ENCODE measurements at regions not wholly inside any gene's neighbourhood (a gene's known extent, or its start where the extent isn't known, plus 50 kb on each side); places are given as distances from the start of the nearest gene placed in this dataset.

DNA sequence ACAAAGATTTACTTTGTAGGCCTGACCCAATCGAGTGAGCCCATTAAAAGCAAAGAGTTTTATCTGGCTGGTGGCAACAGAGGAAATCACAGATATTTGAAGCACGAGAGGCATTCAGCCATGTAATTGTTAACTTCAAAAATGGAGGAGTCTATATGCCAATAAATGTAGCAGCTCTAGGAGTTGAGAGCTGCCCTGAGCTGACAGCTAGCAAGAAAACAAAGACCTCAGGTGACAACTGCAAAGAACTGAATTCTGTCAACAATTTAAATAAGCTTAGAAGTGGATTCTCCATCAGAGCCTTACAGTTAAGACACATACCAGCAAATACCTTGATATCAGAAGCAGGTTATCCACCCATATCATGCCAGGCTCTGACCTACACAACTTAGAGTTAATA lies 463.1 kb upstream of the NEGR1 start:
- no peak for DNase-seq

DNA sequence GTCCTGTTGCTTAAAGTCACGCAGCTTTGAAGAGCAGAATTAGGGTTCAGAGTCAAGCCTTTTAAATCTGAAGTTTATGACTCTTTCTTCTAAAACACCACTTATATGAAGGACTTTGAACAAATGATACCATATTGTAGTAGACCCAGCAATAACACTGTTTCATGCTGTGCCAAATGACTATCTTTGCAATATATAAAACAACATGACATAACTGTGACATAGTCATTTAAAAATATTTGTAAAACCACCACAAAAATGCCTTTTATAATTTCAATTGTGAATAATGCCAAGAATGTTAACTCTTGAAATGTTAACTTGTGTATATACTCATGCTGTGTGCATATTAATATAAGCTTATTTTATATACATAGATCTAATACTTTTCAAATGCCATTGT lies 452.1 kb upstream of the NEGR1 start:
- no peak for DNase-seq

DNA sequence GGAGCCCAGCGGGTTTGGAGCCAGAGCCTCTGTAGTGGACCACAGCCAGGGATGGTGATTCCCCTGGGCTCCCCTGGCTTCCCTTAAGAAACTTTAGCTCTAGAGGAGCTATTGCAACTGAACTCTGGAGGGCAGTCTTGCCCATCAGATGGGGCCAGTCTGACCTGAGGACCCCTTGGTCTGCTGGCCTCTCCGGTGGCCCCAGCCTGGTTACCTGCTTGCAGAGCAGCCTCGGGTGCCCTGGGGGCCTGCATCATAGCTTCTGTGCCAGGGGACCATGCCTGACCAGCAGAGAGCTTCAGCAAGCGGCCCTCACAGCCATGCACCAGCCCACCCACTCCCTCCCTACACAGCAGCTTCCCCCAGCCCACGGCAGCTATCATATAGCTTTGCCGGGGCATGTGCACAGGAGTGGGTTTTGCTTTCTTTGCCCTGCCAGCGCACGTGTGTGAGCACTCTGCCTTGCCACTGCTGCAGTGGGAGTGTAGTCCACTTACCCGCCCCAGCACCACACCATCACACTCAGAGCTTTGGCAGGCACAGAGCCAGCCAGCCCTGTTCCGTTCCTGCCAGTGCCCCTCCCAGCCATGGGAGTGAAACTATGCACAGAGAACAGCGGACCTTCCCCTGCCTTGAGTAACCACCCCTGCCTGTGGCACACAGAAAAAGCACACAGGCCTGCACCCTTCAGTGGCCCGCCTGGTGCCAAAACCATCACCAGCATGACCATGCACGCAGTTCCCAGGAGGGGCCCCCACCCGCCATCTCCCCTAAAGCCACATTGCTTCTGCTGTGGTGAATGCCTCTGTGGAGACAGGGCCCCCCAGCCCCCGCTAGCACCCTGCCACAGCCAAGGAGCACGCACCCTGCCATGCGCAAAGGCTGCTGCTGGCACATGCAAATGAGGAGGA lies 442.9 kb upstream of the NEGR1 start:
- no peak for DNase-seq

DNA sequence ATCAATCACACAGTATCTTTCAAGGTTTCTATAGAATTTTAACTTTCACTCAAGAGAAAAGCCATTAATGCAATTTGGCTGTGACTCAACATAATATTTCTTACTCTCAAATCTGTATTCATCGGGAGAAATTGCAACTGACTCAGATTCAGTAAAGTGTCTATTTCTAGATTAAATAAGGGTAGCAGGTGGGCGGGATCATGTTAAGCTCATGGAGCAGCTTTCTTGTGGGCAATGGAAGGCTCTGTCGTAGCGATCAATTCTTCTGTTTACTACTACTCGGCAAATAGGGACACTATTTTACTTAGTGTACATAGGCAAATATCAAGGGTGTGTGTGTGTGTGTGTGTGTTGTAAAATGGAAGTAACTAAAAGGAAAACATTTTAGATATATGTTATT lies 423.6 kb upstream of the NEGR1 start:
- no peak for DNase-seq

DNA sequence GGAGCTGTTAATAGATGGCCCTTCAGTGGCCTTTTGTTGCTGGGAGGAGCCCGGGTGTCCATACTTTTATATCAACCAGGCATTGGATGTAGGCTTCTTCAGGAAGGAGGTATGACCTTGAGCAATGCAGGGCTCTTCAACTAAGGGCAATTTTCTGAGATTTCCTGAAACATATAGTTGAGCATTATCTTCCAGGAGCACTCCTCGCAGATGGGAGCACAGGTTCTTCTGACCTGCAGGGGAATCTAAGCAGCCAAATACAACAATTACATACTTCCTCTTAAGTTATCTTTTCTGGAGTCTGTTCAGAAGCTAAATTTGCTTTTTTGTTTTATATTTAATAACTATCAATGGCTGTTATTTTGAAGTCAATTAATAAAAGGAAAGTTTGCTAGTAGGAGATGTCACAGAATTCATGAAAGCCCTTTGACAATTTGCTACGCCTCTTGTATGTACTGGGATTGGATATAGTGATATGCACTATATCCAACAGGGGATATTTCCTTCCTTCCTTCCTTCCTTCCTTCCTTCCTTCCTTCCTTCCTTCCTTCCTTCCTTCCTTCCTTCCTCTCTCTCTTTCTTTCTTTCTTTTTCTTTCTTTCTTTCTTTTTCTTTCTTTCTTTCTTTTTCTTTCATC lies 422.6 kb upstream of the NEGR1 start:
- DNase-seq, result no peak

DNA sequence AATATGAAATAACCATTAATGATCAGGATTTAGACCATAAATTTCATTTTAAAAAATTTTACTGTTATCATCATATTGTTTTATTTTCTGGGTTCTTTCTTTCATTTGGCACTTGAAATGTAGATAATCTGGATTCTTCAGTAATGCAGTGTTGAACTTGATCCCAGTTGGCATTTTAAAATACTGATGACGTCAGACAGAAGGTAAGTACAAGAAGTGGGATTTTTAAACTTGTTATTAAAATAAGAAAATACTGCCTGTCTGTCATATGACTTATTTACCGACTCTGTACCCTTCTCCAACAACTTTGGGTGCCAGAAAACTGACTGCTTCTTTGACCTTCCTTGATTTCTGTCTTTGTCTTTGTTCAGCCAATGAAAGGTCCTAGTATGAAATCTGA lies 415.1 kb upstream of the NEGR1 start:
- DNase-seq, result no peak

DNA sequence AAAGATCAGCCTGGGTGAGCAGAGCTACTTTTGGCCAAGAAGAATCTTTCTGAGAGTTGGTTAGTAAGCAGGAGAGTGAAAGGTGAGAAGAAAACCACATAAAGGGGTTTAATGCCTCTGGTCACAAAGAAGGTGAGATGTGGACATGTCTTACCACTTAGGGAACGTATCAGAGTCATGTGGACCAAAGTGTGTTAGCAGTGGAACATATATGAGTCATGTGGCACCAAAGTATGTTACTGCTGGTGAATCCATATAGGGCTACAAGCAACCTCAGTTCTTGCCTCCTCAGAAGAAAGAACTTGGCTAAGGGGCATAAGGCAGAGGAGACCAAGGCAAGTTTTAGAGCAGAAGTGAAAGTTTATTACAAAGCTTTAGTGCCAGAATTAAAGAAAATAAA lies 411.6 kb upstream of the NEGR1 start:
- DNase-seq, result no peak

DNA sequence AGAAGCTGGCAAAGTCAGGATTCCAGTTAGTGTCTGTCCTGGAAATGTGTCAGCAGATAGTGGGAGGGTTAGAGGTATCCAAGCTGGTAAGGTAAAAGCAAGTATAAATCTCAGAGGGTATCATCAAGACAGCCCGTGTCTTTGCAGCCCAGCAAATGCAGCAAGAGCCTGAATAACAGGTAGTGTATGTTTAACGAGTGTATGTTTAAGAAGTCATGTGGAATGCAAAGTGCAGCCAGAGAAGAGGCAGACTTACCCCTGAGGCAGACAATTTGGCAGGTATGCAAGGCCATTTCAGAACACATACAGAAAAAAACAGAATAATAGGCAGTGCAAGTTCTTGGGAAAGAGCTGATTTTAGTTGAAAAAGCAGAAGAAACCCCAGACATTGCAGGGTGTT lies 411.0 kb upstream of the NEGR1 start:
- no peak for DNase-seq

DNA sequence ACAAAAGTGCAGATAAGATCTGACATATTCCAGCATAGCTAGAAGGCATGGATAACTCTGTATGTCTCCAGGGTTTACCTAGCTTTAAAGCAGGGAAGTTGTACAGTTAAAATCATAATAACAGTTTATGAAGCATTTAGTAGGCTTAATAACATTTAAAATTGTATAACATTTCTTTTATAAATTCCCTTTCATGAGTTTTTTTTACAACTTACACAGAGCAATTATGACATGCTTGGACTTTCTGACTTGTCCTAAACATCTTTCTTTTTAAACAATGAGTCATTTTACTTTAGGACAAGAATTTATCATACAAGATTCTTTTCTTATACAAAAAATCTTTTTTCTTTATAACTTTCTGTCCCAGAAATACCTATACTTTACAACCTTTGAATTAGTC lies 408.5 kb upstream of the NEGR1 start:
- no peak for DNase-seq

DNA sequence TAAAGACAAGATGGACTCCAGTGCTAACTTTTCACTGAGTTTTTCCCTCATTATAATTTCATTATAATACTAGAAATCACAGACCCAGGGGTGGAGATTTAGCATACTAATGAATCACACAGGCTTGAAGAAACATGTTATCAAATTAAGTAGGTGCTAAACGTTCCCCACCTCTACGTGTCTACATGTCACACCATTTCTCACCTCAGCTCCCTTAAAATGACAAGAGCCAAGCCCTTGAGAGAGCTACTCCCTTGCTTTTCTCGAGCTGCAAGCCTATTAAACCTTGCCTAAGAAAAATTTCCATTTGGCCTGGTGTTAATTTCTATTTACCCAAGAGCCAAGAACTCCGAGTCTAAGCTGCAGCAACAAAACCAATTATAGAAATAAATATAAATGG lies 396.3 kb upstream of the NEGR1 start:
- no peak for DNase-seq

DNA sequence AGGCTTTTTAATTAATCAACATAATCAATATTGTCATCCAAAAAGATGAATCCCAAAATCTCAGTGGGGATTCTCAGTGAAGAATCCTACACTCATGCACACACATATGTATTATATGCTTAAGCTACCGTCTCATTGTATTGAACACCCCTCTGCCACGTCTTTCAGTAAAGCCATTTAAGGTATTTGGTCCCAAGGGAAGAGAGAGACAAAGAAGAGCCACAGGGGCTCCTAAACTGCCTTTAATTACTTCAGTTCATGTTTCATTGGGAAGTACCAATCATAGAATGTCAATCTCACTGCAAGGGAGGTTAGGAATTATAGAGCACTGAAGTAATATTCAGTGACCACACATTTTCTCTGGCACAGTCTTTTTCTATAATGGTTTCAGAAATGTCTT lies 388.6 kb upstream of the NEGR1 start:
- no peak for DNase-seq

DNA sequence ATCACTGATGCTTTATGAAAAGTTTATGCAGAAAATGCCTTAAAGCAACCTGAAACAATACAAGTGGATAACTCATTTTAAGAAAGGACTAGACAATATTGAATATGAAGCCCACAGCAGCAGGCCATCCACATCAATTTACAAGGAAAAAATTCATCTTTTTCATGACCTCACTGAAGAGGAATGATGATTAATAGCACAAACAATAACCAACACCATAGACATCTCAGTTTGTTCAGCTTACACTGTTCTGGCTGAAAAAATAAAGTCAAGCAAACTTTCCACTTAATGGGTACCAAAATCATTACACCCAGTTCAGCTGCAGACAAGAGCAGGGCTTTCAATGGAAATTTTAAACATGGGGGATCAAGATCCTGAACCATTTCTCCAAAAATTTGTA lies 380.6 kb upstream of the NEGR1 start:
- DNase-seq, result no peak

DNA sequence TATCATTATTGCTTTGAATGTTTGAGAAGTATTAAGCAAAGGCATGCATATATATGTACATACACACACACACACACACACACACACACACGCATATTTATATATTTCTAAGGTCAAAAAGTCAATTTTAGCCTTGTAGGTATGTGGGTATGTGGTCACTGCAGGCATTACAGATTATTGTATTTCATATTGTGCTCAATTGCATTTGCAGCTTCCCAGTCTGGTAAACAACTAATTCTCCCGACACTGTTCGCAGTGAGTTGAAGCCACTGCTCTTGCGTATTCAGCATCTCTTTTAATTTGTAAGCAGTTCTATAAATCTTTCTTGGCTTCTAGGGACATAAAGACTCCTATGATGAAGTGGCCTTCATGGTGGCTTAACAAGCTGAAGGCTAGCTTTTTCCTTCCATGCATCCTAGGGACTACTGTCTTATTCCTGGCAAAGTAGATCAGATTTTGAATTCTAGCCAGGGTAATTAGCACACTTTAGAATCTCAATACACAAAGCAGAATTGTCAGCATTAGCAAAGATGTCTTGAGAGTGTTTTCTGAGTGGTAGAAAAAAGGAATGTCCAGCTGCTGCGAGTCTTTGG lies 368.6 kb upstream of the NEGR1 start:
- DNase-seq, result no peak

DNA sequence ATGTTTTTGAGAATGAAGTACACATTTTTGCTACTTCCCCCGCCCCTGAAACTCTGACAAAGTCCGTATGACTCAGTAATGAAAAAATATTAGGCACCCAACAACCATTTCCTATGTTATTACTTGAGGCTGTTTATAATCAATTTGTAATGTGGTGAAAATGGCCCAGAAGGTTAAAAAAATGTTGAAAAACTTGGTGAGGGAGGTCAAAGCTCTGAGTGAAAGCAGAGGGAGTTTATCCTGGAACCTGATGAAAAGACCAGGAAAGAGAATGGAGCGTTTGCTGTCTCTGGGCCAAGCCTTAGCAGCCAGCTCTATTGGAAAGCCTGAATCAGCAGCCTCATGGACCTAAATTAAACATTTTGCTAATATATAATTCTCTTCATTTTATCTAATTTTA lies 367.7 kb upstream of the NEGR1 start:
- no peak for DNase-seq

DNA sequence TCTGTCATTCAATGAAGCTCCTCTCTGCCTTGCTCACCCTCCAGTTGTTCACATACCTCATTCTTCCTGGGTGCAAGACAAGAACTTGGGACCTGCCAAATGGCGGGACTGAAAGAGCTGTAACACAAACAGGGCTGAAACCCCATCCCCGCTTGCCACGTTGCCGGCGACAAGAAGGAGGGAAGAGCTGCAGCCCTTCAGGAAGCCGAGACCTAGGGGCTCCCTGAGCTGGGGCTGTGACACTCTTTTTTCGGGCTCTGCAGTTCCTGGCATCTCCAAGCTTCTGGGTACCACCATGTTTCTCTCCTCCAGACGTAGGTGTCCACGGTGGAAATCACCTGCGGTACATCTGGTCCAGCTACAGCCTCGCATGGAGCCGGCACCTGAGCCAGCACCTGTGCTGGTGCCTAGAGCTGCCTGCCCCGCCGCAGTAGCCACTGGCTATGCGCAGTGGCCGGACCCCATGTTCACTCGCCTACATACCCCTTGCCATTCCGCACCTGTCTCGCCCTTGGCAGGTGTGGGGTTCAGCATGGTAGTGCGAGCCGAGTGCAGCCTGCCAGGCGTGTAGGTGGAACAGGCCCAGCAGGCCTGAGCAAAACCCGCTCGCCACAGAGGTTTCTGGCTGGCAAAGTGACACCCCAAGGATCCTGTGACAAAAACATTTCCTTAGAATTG lies 367.0 kb upstream of the NEGR1 start:
- no peak for DNase-seq

DNA sequence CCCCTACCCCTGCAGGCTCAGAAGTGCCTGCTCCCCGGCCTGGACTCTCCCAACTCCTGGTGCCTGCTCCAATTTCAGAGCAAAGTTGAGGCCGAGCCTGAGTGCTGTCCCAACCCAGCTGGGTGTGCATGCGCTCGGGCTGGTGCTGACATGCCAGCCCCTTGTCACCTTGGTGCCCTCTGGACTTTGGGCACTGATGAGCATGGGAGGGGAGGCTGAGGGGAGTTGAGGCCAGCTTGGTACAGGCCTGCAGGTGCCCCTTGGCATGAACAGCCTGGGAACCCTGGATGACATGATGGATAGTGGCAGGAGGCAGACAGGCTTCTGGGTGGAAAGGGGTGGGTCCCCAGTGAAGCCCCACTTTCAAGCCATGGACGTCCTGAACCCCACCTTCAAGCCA lies 366.1 kb upstream of the NEGR1 start:
- no peak for DNase-seq

DNA sequence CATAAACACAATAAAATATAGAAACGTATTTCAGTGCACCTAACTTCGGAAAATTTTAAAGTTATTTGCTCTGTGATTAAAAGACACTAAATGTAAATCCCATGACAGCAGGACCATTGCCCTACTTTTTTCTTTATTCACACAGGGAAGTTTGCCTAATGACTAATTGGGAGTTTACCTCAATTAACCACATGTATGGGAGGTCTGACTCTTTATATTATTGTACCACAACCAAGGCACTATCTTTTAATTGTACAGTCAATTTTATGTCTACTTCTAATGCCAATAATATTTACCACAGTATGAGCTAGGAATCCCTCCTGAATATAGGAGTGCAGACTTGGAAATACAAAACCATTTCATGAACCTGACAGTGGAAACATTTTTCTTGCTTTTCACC lies 360.8 kb upstream of the NEGR1 start:
- DNase-seq, result no peak

DNA sequence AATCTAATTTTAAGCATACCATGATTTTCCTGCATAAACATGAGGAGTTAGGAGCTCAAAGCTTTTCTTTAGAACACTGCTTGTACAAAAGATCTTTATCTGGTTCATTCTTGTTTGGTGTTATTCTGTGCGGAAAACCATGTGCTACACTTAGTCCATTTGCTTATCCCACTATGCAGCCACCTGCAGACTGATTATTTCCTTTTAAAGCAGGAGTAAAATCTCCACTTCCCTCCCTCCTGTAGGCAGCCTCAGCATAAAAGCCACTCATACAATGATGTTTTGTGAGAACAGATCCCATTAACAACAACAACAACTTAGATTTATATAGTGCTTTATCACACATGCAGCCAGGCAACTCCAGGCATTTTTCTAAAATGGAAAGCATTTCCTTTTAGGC lies 355.3 kb upstream of the NEGR1 start:
- DNase-seq, result no peak

DNA sequence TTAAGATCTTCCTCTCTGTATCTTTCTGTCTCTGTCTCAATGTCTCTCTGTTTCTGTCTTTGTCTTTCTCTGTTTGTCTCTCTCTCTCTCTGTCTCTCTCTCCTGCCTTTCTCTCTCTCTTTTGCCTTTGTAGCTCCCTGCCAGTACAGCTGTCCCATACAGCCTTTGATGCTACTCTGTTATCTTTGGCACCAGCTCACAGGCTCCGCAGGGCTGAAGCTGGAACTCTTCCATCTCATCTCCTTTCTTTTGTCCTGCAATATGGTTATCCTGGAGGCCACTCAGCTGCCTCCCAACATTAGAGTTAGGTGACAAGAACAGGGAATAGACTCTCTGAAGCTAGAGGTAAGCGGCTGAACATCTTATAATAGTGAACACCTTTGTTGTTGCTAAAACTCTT lies 354.3 kb upstream of the NEGR1 start:
- DNase-seq, result no peak

DNA sequence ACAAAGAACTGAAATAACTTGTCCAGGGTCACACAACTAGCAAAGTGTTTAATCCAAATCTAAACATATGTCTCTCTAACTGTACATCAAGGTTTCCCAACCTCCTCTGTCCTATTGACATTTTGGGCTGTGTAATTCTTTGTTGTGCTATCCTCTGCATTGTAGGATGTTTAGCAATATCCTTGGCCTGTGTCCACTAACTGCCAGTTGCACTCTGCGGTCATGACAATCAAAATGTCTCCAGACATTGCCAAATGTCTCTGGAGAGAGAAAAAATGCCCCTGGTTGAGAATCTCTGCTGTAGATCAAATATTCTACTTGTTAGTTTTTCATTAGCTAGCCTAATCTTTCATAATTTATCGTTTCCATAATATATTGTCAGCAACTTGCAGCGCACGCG lies 353.4 kb upstream of the NEGR1 start:
- no peak for DNase-seq

DNA sequence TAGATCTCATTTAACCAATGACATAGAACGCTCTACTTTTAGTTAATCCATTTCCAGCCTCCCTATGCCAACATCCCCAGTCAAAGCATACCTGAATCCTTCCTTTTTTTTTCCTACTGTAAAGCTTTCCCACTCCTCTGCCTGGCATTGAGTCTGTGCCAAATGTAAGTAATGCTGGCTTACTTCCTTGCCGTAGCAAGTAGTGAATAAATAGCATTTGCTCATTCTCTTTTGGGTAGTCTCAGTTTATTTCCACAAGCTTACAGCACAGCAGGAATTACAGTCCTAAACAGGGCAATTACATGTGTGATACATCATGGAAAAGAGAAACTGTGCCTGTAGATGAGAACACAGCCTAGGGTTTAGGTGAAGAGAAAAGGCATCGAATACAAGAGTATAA lies 352.6 kb upstream of the NEGR1 start:
- no peak for DNase-seq

DNA sequence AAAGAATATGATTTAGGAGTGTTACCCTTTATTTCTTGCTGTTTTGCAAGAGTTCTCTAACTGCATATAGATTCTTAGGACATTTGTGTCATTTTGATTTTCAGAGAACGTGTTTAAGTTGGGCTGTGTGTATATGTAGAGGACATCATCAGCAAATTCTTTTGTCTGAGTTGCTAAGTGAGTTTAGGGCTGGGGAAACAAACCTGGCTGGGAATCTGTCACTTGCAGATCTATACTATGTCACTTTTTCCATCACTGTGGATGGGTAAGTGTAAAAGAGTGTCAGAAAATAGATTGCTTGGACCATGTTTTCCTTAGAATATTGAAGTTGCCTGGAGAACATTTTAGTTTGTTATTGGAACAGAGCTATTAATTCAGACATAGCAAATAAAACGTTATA lies 349.1 kb upstream of the NEGR1 start:
- no peak for DNase-seq

DNA sequence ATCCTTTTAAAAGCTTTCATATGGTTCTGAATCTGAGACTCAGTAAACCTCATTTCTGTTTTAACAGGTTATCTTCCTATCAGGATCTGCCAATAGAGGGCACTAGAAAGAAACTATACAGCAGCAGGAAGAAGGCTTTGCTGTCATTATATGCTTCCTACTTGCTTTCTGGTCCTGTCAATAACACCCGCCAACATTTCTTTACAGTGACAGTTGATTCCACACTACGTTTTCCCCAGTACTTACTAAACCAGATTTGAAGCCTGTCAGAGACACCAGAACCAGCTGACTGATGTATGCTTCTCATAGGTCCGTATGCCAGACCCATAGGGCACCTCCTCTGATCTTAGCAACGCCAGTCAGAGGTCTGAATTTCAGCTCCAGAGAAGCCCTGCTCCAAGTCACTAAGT lies 341.0 kb upstream of the NEGR1 start:
- DNase-seq, result no peak

DNA sequence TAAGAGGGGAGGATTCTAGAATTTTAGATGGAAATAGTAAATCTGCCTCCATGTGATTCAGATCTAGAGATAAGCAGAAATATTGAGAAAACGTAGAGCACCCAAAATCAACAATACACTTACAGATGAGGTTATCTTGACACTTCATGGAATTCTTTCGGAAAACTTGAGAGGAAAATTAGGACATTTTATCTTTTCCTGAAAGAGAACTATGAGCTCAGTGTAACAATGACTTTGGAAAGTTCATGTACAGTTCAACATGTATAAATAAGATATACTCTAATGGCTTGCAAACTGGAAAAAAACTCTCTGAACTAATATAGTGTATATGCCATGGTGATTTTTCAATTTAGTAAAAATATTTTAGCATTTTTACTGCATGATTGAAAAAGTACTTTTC lies 338.1 kb upstream of the NEGR1 start:
- no peak for DNase-seq
